Fibroblast of lung (primary cell): ENCODE measurements at regions not wholly inside any gene's neighbourhood (a gene's known extent, or its start where the extent isn't known, plus 50 kb on each side); places are given as distances from the start of the nearest gene placed in this dataset.
A peak's percentile ranks its signal among the peaks of the same experiment; 100 is the strongest.

Experiments
- DNase-seq, 2 donors: peaks; one replicate each; pipeline versions ENCODE4 v3.0.0 to v3.0.0-alpha.2; 2010; ENCODE audit warnings: low read depth in 2 of 2
- H2AFZ ChIP-seq: 2 replicates; pipeline ENCODE4 v1.5.1; 2012; ENCODE audit warnings: low read length, control low read depth, inconsistent platforms
- H3K27ac ChIP-seq: 2 replicates; pipeline ENCODE4 v1.5.1; 2011; ENCODE audit warnings: low read length, control low read depth; ENCODE audit not compliant: insufficient read depth
- H3K27me3 ChIP-seq: 2 replicates; pipeline ENCODE4 v1.5.1; 2011; ENCODE audit warnings: mild to moderate bottlenecking, low read length; ENCODE audit not compliant: control insufficient read depth, insufficient read depth
- H3K36me3 ChIP-seq: 2 replicates; pipeline ENCODE4 v1.5.1; 2011; ENCODE audit warnings: low read length; ENCODE audit not compliant: control insufficient read depth, insufficient read depth
- H3K4me1 ChIP-seq: 2 replicates; pipeline ENCODE4 v1.5.1; 2011; ENCODE audit warnings: low read length; ENCODE audit not compliant: control insufficient read depth, insufficient read depth; ENCODE audit errors: extremely low read depth
- H3K4me2 ChIP-seq: 2 replicates; pipeline ENCODE4 v1.5.1; 2011; ENCODE audit warnings: low read length, control low read depth; ENCODE audit not compliant: insufficient read depth; ENCODE audit errors: extremely low read depth
- H3K4me3 ChIP-seq, 4 experiments: fragments of 200-600 bp in 1 of 4; sonication (generic) in 1 of 4; replicated peaks in 1 of 4; 2 replicates each; pipeline ENCODE4 v1.5.1; 2011 to 2016; ENCODE audit warnings: low read length in 4 of 4, low read depth in 3 of 4, mild to moderate bottlenecking in 3 of 4, control low read depth in 2 of 4, inconsistent platforms in 1 of 4, mixed read lengths in 1 of 4; ENCODE audit not compliant: insufficient read depth in 1 of 4; ENCODE audit errors: control extremely low read depth in 1 of 4
- H3K79me2 ChIP-seq: 2 replicates; pipeline ENCODE4 v1.5.1; 2012; ENCODE audit warnings: mild to moderate bottlenecking, low read length, inconsistent platforms; ENCODE audit not compliant: control insufficient read depth, insufficient read depth
- H3K9ac ChIP-seq: 2 replicates; pipeline ENCODE4 v1.5.1; 2011; ENCODE audit warnings: mild to moderate bottlenecking, low read length, control low read depth; ENCODE audit not compliant: insufficient read depth
- H3K9me3 ChIP-seq: 2 replicates; pipeline ENCODE4 v1.5.1; 2012; ENCODE audit warnings: low read depth, low read length; ENCODE audit not compliant: control insufficient read depth, insufficient read depth
- H4K20me1 ChIP-seq: 2 replicates; pipeline ENCODE4 v1.5.1; 2011; ENCODE audit warnings: low read length; ENCODE audit not compliant: control insufficient read depth, insufficient read depth; ENCODE audit errors: extremely low read depth
- EZH2 ChIP-seq: IDR thresholded peaks from 2 replicates; pipeline ENCODE4 v1.5.1; 2012; ENCODE audit warnings: low read length, control low read depth, mild to moderate bottlenecking; ENCODE audit errors: missing control alignments
- TF ChIP-seq, protein P1 (sequence below), 2 donors: IDR thresholded peaks in 1 of 2; conservative IDR thresholded peaks in 1 of 2; 1 replicate in 1 of 2; 2 replicates in 1 of 2; pipeline ENCODE4 v1.5.1; 2011 to 2012; ENCODE audit warnings: low read length in 2 of 2, control low read depth in 1 of 2, inconsistent platforms in 1 of 2, low read depth in 1 of 2, mild to moderate bottlenecking in 1 of 2

DNA sequence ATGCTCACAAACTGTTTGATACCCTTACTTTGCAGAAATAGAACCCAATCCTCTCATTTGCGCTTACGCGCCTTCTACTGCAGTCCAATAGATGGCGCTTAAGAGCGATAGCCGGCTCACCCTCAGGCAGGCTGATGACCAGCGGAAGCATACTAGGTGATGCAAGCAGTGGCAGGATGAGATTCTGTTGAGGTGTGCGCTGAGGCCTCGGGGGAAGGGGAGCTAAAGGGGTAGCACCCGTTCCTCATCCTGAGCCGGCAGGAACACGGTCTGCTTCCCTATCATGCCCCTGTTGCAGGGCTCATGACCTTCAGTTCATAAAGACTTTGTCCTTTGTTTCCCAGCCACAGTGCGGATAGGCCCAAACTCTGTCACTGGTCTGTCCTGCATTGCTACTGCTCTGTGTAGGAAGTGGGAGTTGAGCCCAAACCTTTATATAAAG, 628.9 kb downstream of the TLL1 start:
- H3K4me3 ChIP-seq, result no peak overlapping the region
- H2AFZ ChIP-seq, result no peak overlapping the region
- H3K36me3 ChIP-seq, result no peaks in the 10 kb centered on the region
- H3K27me3 ChIP-seq, result no peaks in the 10 kb centered on the region
- TF ChIP-seq, protein P1, sequence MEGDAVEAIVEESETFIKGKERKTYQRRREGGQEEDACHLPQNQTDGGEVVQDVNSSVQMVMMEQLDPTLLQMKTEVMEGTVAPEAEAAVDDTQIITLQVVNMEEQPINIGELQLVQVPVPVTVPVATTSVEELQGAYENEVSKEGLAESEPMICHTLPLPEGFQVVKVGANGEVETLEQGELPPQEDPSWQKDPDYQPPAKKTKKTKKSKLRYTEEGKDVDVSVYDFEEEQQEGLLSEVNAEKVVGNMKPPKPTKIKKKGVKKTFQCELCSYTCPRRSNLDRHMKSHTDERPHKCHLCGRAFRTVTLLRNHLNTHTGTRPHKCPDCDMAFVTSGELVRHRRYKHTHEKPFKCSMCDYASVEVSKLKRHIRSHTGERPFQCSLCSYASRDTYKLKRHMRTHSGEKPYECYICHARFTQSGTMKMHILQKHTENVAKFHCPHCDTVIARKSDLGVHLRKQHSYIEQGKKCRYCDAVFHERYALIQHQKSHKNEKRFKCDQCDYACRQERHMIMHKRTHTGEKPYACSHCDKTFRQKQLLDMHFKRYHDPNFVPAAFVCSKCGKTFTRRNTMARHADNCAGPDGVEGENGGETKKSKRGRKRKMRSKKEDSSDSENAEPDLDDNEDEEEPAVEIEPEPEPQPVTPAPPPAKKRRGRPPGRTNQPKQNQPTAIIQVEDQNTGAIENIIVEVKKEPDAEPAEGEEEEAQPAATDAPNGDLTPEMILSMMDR (conservative IDR thresholded peaks at IDR 0.05 in 1 of 2, IDR thresholded peaks at IDR 0.05 in 1 of 2; ENCODE audit: low read depth in 1 of 2, low read length in 2 of 2), result peak; percentile 27 to 29
- no peak for TF ChIP-seq EZH2
- H4K20me1 ChIP-seq, result no peaks in the 10 kb centered on the region
- H3K79me2 ChIP-seq, result no peaks in the 10 kb centered on the region
- no peaks in the 10 kb centered on the region for H3K4me1 ChIP-seq
- H3K9me3 ChIP-seq, result no peaks in the 10 kb centered on the region
- no peak overlapping the region for H3K27ac ChIP-seq
- no peak overlapping the region for H3K4me2 ChIP-seq
- no peak overlapping the region for H3K9ac ChIP-seq
- peak; percentile 8 to 9 for DNase-seq

DNA sequence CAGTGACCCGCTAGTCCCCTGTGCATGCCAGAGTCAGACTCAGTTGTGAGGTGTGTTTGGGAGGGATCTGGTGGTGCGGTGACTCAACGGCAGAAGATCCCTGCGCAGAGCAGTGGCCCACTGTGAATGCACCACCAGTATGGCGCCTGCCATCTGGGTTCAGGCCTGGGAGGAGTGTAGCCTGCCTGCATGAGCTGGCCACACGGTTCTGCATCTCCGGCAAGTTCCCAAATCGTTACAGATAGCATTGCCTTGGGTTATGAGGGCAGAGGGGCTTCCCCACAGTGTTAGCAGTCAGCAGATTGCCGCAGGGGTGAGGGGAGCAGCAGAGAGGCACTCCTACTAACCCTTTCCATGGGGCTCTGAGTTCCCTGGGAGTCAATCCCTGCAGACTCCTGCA, 629.6 kb downstream of the TLL1 start:
- DNase-seq, result no peak

DNA sequence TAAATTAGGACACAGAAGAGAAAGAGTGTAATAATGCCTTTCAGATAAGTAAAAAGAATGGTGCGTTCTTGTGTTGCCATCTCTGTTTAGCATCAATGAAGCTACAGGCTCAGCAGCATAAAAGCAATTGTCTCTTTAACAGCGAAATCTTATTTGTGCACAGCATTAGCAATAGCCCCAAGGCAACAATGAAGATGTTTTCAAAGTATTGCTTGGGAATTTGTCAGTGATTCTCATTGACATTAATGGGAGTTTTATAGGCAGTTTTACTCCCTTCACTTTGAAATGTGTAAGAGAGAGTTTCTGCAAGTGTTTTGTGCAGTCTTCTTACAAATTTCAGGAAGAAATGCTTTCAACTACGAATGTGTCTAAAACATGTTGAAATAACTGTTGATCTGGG, 633.0 kb downstream of the TLL1 start:
- no peak for TF ChIP-seq EZH2
- TF ChIP-seq, protein P1 (conservative IDR thresholded peaks at IDR 0.05 in 1 of 2, IDR thresholded peaks at IDR 0.05 in 1 of 2; ENCODE audit: low read depth in 1 of 2, low read length in 2 of 2), result no peak
- Histone ChIP-seq H3K4me3 (no peak overlapping the region), H2AFZ (no peak overlapping the region), H3K27me3 (no peaks in the 10 kb centered on the region), H3K27ac (no peak overlapping the region), H3K4me2 (no peak overlapping the region), H3K4me1 (no peaks in the 10 kb centered on the region), H3K79me2 (no peaks in the 10 kb centered on the region), H3K9ac (no peak overlapping the region), H4K20me1 (no peaks in the 10 kb centered on the region), H3K9me3 (no peaks in the 10 kb centered on the region), H3K36me3 (no peaks in the 10 kb centered on the region)
- no peak for DNase-seq

More for the DNA sequence above, 629.6 kb downstream of the TLL1 start:
- Histone ChIP-seq H3K36me3 (no peaks in the 10 kb centered on the region), H3K27me3 (no peaks in the 10 kb centered on the region), H3K4me1 (no peaks in the 10 kb centered on the region), H2AFZ (no peak overlapping the region), H3K9ac (no peak overlapping the region), H3K9me3 (no peaks in the 10 kb centered on the region), H3K4me2 (no peak overlapping the region), H3K27ac (no peak overlapping the region), H4K20me1 (no peaks in the 10 kb centered on the region), H3K79me2 (no peaks in the 10 kb centered on the region), H3K4me3 (no peak overlapping the region)
- TF ChIP-seq EZH2, result no peak
- TF ChIP-seq, protein P1 (conservative IDR thresholded peaks at IDR 0.05 in 1 of 2, IDR thresholded peaks at IDR 0.05 in 1 of 2; ENCODE audit: low read depth in 1 of 2, low read length in 2 of 2), result no peak
